Mesenchymal stem cell (in vitro differentiated cells and primary cell): ENCODE measurements at regions not wholly inside any gene's neighbourhood (a gene's known extent, or its start where the extent isn't known, plus 50 kb on each side); places are given as distances from the start of the nearest gene placed in this dataset.

Experiments
- DNase-seq: peaks from one replicate; pipeline ENCODE4 v3.0.0-alpha.2; 2013
- H2AFZ ChIP-seq: one replicate; pipeline ENCODE4 v1.6.1; 2013; ENCODE audit warnings: low read depth, mild to moderate bottlenecking, control low read depth, inconsistent platforms, low read length, moderate library complexity
- H2AK5ac ChIP-seq: 2 replicates; pipeline ENCODE4 v1.6.1; 2013; ENCODE audit warnings: low read length, moderate library complexity, mild to moderate bottlenecking, inconsistent platforms; ENCODE audit not compliant: severe bottlenecking
- H2BK120ac ChIP-seq: one replicate; pipeline ENCODE4 v1.6.1; 2013; ENCODE audit warnings: low read depth, mild to moderate bottlenecking, inconsistent platforms, low read length, moderate library complexity
- H2BK12ac ChIP-seq, 2 experiments: one replicate each; pipeline ENCODE4 v1.6.1; 2013; ENCODE audit warnings: inconsistent platforms in 2 of 2, low read length in 2 of 2, mild to moderate bottlenecking in 2 of 2, moderate library complexity in 2 of 2, control low read depth in 1 of 2
- H2BK15ac ChIP-seq: one replicate; pipeline ENCODE4 v1.6.1; 2013; ENCODE audit warnings: mild to moderate bottlenecking, low read depth, inconsistent platforms; ENCODE audit not compliant: poor library complexity, severe bottlenecking
- H2BK5ac ChIP-seq: 2 replicates; pipeline ENCODE4 v1.6.1; 2013; ENCODE audit warnings: low read depth, mild to moderate bottlenecking, low read length, control low read depth, inconsistent platforms; ENCODE audit not compliant: poor library complexity, severe bottlenecking
- H3K14ac ChIP-seq, 2 experiments: one replicate each; pipeline ENCODE4 v1.6.1; 2013; ENCODE audit warnings: inconsistent platforms in 2 of 2, low read length in 2 of 2, control low read depth in 1 of 2, mild to moderate bottlenecking in 1 of 2, moderate library complexity in 1 of 2
- H3K18ac ChIP-seq, 2 experiments: one replicate each; pipeline ENCODE4 v1.6.1; 2013; ENCODE audit warnings: inconsistent platforms in 2 of 2, low read length in 2 of 2, control low read depth in 1 of 2, low read depth in 1 of 2, mild to moderate bottlenecking in 1 of 2
- H3K23ac ChIP-seq, 2 experiments: one replicate each; pipeline ENCODE4 v1.6.1; 2013; ENCODE audit warnings: inconsistent platforms in 2 of 2, low read length in 2 of 2, mild to moderate bottlenecking in 2 of 2, moderate library complexity in 2 of 2, control low read depth in 1 of 2
- H3K27ac ChIP-seq: 2 replicates; pipeline ENCODE4 v1.5.1; 2013; ENCODE audit warnings: mild to moderate bottlenecking, moderate library complexity, low read length, control low read depth, inconsistent platforms; ENCODE audit not compliant: poor library complexity, severe bottlenecking
- H3K27me3 ChIP-seq, 2 experiments: 2 replicates each; pipeline versions ENCODE4 v1.6.1 to v1.7.0; 2013; ENCODE audit warnings: low read length in 2 of 2, mild to moderate bottlenecking in 2 of 2, moderate library complexity in 2 of 2, control low read depth in 1 of 2, inconsistent platforms in 1 of 2; ENCODE audit not compliant: control insufficient read depth in 1 of 2, insufficient read depth in 1 of 2
- H3K36me3 ChIP-seq, 2 experiments: 2 replicates each; pipeline versions ENCODE4 v1.6.1 to v1.7.0; 2013; ENCODE audit warnings: low read length in 2 of 2, control low read depth in 1 of 2, inconsistent platforms in 1 of 2, low read depth in 1 of 2, mild to moderate bottlenecking in 1 of 2; ENCODE audit not compliant: insufficient read depth in 2 of 2, control insufficient read depth in 1 of 2
- H3K4ac ChIP-seq, 2 experiments: one replicate each; pipeline ENCODE4 v1.6.1; 2013; ENCODE audit warnings: inconsistent platforms in 2 of 2, low read length in 2 of 2, mild to moderate bottlenecking in 2 of 2, moderate library complexity in 2 of 2, control low read depth in 1 of 2, low read depth in 1 of 2
- H3K4me1 ChIP-seq: 2 replicates; pipeline ENCODE4 v1.6.1; 2013; ENCODE audit warnings: low read depth, low read length, control low read depth; ENCODE audit not compliant: control insufficient read depth, insufficient read depth
- H3K4me2 ChIP-seq: 2 replicates; pipeline ENCODE4 v1.6.1; 2013; ENCODE audit warnings: low read length, mild to moderate bottlenecking, inconsistent platforms; ENCODE audit not compliant: poor library complexity, severe bottlenecking
- H3K4me3 ChIP-seq, 2 experiments: 2 replicates each; pipeline versions ENCODE4 v1.5.1 to v1.7.0; 2013; ENCODE audit warnings: low read length in 2 of 2, mild to moderate bottlenecking in 2 of 2, control low read depth in 1 of 2, low read depth in 1 of 2; ENCODE audit not compliant: insufficient read depth in 1 of 2
- H3K79me1 ChIP-seq: replicated peaks from 2 replicates; pipeline ENCODE4 v1.6.1; 2013; ENCODE audit warnings: mild to moderate bottlenecking, control low read depth, low read length, inconsistent platforms; ENCODE audit not compliant: poor library complexity, severe bottlenecking
- H3K9ac ChIP-seq: 2 replicates; pipeline ENCODE4 v1.7.0; 2013; ENCODE audit warnings: mild to moderate bottlenecking, low read length, moderate library complexity
- H3K9me3 ChIP-seq: 2 replicates; pipeline ENCODE4 v1.7.0; 2013; ENCODE audit warnings: mild to moderate bottlenecking, low read length; ENCODE audit not compliant: control insufficient read depth
- H4K8ac ChIP-seq: one replicate; pipeline ENCODE4 v1.6.1; 2013; ENCODE audit warnings: inconsistent platforms, mild to moderate bottlenecking, low read length, moderate library complexity
- H4K91ac ChIP-seq: one replicate; pipeline ENCODE4 v1.6.1; 2013; ENCODE audit warnings: mild to moderate bottlenecking, low read length, inconsistent platforms
- WGBS: methylation state at CpG from one replicate; pipeline ENCODE4 v1.1.7; 2013; ENCODE audit warnings: mixed read lengths; 5-methylcytosine and 5-hydroxymethylcytosine counted together

DNA sequence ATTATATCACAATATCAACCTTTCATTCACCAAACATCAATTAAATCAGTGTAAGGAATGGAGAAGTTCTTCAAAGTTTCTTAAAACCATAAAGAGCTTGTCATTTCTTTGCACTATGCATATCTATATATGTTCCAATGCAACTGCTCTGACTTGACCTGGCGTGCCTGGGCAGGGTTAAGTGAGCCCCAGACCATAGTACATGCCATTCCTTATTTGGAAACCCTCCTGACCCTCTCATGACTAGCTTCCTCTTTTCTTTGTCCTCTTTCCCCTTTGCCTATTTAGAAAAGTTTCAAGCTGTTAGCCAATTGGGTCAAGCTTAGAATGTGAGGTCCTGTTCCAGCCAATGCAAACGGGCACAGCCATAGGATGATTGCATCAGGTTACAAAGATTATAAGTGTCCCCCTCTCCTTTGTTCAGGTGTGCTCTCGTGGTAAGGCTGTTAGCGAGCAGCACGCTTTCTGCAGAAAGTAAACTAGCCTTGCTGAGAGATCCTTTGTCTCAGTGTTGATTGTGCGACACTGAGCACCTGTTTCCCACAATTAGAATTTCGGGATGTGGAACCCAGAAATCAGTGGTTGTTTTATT, 78.2 kb upstream of the UXS1 start:
- no peak overlapping the region for H3K4me3 ChIP-seq
- H3K9me3 ChIP-seq: no peaks in the 10 kb centered on the region
- no peak overlapping the region for H2BK12ac ChIP-seq
- no peak overlapping the region for H3K23ac ChIP-seq
- no peak overlapping the region for H2AFZ ChIP-seq
- no peak overlapping the region for H3K4ac ChIP-seq
- H2BK5ac ChIP-seq: no peak overlapping the region
- no peak overlapping the region for H3K4me2 ChIP-seq
- no peak overlapping the region for H2AK5ac ChIP-seq
- no peak overlapping the region for H2BK15ac ChIP-seq
- WGBS: 70% methylated on average over 5 of the region's 7 CpGs
- no peak overlapping the region for H2BK120ac ChIP-seq
- H3K27ac ChIP-seq: no peak overlapping the region
- H3K9ac ChIP-seq: no peak overlapping the region
- no peak for DNase-seq
- no peak overlapping the region for H4K8ac ChIP-seq
- peaks cover 2% of the 10 kb centered on the region for H3K4me1 ChIP-seq
- no peak overlapping the region for H3K14ac ChIP-seq
- no peaks in the 10 kb centered on the region for H3K79me1 ChIP-seq
- H3K18ac ChIP-seq: no peak overlapping the region
- H3K36me3 ChIP-seq: no peaks in the 10 kb centered on the region
- peaks cover 4 to 29% of the 10 kb centered on the region in 2 experiments for H3K27me3 ChIP-seq
- H4K91ac ChIP-seq: no peak overlapping the region

DNA sequence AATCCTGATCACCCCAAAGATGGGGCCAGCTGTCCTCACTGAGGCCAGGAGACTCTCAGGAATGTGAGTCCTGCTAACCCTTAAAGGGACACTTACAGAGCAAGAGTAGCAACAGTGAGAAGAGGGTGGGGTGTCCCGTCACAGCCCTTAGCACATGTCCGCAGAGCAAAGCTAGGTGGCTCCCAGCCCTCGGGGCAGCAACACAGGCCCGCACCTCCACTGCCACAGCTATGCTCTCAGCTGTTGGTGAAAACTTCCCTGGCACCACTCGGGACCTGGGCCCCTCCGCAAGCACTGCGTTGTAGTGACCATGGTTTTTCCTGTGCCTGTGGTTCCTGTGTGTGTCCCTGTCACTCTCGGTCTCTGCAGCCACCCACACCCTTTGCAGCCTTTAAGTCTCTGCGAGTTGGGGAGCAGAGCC, 76.4 kb upstream of the UXS1 start:
- Histone ChIP-seq H3K4ac (no peak overlapping the region), H4K91ac (no peak overlapping the region), H3K18ac (no peak overlapping the region), H3K9ac (no peak overlapping the region), H2BK120ac (no peak overlapping the region), H3K36me3 (no peaks in the 10 kb centered on the region), H3K27me3 (peaks cover 4 to 29% of the 10 kb centered on the region in 2 experiments), H4K8ac (no peak overlapping the region), H3K4me3 (peak overlapping the region in 1 of 2 experiments; percentile 56), H2BK5ac (no peak overlapping the region), H3K23ac (no peak overlapping the region), H3K14ac (no peak overlapping the region), H2AFZ (no peak overlapping the region), H2AK5ac (no peak overlapping the region), H2BK12ac (no peak overlapping the region), H3K4me1 (peaks cover 2% of the 10 kb centered on the region), H3K27ac (no peak overlapping the region), H3K9me3 (no peaks in the 10 kb centered on the region), H3K4me2 (no peak overlapping the region), H2BK15ac (no peak overlapping the region), H3K79me1 (no peaks in the 10 kb centered on the region)
- no peak for DNase-seq
- WGBS: 82% methylated on average over 9 of the region's 9 CpGs

DNA sequence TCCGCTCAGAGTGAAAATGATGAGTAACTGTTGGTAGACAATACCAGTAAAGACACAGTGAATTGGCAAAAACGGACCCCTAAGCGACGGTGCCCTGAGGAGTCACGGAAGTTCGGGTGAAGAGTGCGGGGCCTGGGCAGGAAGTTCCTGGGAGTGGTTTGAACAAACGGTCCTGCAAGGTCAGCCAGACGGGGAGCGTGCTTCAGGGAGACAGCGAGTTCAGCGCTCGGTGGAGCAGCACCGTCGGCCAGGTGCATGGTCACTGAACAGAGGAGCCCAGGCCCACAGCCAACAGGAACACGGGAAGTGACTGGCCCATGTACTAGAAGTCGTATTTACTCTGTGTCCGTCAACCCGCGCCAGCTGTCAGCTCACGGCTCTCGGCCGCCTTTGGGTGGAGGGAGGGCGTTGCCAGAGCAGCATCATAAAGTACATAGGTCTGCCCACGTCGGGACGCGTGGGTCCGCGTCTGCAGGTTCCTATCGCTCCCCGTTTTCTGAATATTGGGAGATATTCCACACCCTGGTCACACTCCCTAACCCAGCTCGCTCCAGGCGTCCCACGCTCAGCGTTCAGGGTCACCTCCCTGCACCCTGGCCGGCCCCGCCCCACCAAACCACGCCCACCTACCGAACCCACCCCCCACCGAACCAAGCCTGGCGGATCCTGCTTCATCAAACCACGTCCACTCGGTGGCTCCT, 75.6 kb upstream of the UXS1 start:
- peak overlapping the region in 1 of 2 experiments; percentile 56 for H3K4me3 ChIP-seq
- no peaks in the 10 kb centered on the region for H3K36me3 ChIP-seq
- peaks cover 4 to 29% of the 10 kb centered on the region in 2 experiments for H3K27me3 ChIP-seq
- H3K9ac ChIP-seq: no peak overlapping the region
- no peak overlapping the region for H3K18ac ChIP-seq
- no peak overlapping the region for H4K8ac ChIP-seq
- no peak overlapping the region for H3K27ac ChIP-seq
- no peak overlapping the region for H3K23ac ChIP-seq
- no peak overlapping the region for H3K14ac ChIP-seq
- H3K9me3 ChIP-seq: no peaks in the 10 kb centered on the region
- no peak overlapping the region for H2AFZ ChIP-seq
- H3K4me2 ChIP-seq: peak overlapping the region; percentile 35
- H2BK5ac ChIP-seq: no peak overlapping the region
- H2BK12ac ChIP-seq: no peak overlapping the region
- WGBS: 30% methylated on average over 43 of the region's 44 CpGs
- H3K79me1 ChIP-seq: no peaks in the 10 kb centered on the region
- H3K4ac ChIP-seq: no peak overlapping the region
- peak overlapping the region; percentile 15 for H4K91ac ChIP-seq
- H3K4me1 ChIP-seq: peaks cover 2% of the 10 kb centered on the region
- H2BK120ac ChIP-seq: no peak overlapping the region
- no peak overlapping the region for H2AK5ac ChIP-seq
- no peak for DNase-seq
- H2BK15ac ChIP-seq: no peak overlapping the region

DNA sequence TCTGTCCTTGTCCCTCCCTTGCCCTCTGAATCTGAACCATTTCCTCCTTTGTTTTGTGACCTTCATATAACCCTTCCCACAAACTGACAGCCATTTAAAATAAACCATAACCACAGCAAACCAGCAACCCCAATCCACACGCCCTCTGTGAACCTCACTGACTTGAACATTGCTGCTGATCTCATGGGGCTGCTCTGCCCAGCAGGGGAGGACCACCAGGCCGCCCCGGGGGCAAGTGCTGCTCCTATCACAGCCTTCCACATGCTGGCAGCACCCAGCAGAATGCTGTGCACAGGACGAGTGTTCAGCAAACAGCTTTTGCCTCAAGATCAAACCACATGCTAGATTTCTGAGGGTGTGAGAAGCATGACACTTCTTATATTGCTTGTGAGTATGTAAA, 73.9 kb upstream of the UXS1 start:
- H3K9ac ChIP-seq: no peak overlapping the region
- no peak overlapping the region for H2BK15ac ChIP-seq
- peaks cover 4 to 29% of the 10 kb centered on the region in 2 experiments for H3K27me3 ChIP-seq
- H3K4me2 ChIP-seq: no peak overlapping the region
- no peaks in the 10 kb centered on the region for H3K79me1 ChIP-seq
- peaks cover 2% of the 10 kb centered on the region for H3K4me1 ChIP-seq
- H2BK120ac ChIP-seq: no peak overlapping the region
- H3K36me3 ChIP-seq: no peaks in the 10 kb centered on the region
- no peak overlapping the region for H3K27ac ChIP-seq
- H3K14ac ChIP-seq: no peak overlapping the region
- H3K4ac ChIP-seq: no peak overlapping the region
- DNase-seq: no peak
- no peak overlapping the region for H2BK12ac ChIP-seq
- H2BK5ac ChIP-seq: no peak overlapping the region
- no peaks in the 10 kb centered on the region for H3K9me3 ChIP-seq
- no peak overlapping the region for H4K8ac ChIP-seq
- WGBS: 19% methylated on average over 1 of the region's 4 CpGs
- no peak overlapping the region for H2AFZ ChIP-seq
- H2AK5ac ChIP-seq: no peak overlapping the region
- H4K91ac ChIP-seq: no peak overlapping the region
- no peak overlapping the region for H3K23ac ChIP-seq
- H3K4me3 ChIP-seq: no peak overlapping the region
- no peak overlapping the region for H3K18ac ChIP-seq
